Hematopoietic multipotent progenitor cell treated with erythropoietin and hydrocortisone succinate and interleukin-3 and kit ligand, for 17 days (in vitro differentiated cells): ENCODE measurements at regions not wholly inside any gene's neighbourhood (a gene's known extent, or its start where the extent isn't known, plus 50 kb on each side); places are given as distances from the start of the nearest gene placed in this dataset.
"Not testable (repeated sequence)": the region's sequence is repeated elsewhere in the genome, so short reads cannot be mapped to it uniquely, and the experiment has no call there.

ENCODE experiments used
- DNase-seq: peaks from one replicate; pipeline ENCODE4 v3.0.0-alpha.2; 2015; ENCODE audit warnings: low spot score

DNA sequence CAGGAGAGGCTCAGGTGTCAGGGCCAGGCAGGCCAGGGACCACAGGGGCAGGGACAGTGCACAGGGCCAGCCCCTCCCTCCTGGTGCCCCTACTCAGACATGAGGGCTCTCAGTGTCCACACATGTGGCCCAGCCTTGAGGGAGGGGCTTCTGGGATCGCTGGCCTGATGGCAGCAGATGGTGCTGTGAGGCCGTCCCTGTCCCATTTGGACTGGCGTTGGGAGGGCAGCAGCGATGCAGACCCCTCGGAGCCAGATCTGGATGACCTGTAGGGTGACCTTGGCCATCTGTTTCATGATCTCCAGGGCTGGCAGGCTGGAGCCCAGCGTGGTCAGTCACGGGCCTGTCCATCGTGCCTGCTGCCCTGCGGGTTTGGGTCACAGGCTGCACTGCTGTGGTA lies 377.6 kb downstream of the TMEM121 start:
- no peak for DNase-seq

- no peak for DNase-seq
Measured at GRCh38 chr14:105904379-105904778, 378.0 kb downstream of the TMEM121 start.

- DNase-seq, result no peak
Measured at GRCh38 chr14:105905456-105905855, 379.1 kb downstream of the TMEM121 start.

DNA sequence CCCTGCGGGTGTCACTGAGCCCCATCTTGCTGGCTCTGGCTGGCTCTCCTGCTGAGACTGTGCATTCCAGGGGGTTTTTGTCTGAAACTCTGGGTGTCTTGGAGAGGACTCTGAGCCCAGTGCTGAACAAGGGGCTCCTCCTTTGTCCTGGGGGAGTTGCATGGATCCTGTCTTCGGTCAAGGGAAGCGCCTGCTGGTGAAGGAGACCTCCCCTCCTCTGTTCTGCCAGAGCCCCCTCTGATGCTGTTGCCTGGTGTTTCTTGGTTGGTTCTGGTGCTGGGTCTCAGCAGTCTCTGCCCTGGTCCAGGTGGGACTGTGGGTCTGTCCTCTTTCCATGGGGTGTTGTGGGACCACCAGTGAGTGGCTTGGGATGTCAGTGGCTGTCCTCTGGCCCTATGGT lies 380.9 kb downstream of the TMEM121 start:
- DNase-seq, result no peak

DNA sequence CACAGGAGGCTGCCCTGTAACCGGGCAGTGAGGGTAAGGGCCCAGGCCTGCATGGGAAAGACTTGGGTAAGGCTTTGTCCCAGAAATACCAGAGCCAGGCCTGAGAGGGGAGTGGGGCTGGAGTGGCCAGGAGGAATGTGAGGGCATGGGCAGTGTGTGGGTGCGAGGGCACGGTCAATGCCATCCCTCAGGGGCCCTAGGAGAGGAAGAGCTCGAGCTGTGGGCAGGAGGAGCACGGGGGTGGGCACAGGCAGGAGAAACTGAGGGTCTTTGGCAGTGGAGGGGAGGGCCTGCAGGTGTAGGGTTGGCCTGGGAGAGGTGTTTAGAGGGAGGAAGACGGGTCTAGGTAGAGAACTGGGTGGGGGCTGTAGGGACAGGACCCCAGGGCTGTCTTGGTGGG lies 381.6 kb downstream of the TMEM121 start:
- DNase-seq, result no peak

- no peak for DNase-seq
Measured at GRCh38 chr14:105908481-105908911, 382.1 kb downstream of the TMEM121 start.

- DNase-seq, result no peak
Measured at GRCh38 chr14:105909046-105909827, 382.9 kb downstream of the TMEM121 start.

DNA sequence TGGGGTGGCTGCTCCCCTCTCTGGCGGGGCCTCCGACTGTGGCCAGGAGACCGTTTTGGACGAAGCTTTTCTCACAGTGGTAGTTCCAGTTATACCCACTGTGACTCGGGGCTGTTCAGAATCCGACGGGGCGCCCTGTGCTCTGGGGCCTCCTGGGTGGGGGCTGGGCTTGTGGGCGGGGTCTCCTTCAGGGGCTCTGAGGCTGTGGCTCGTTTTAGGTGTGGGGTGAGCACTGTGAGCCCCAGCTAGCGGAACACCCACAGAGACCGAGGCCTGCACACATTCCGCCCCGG lies 383.4 kb downstream of the TMEM121 start:
- not testable (repeated sequence) for DNase-seq

DNA sequence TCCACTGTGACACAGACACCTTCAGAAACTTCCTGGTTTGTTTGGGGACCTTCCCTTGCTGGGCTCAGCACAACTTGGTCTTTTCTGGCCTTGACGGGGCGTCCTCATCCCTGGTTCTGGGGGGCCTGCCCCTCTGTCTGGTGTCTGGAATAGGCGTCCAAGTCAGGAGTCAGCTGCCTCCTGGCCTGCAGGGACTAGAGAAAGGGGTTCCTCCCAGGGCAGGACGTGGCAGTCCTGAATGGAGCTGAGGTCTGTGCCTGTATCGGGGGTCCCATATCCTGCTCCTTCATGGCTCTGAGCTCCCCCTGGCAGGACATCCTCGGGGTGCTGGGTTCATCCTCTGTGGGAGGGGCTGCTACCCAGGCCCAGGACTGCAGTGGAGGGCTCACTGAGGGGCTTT lies 384.0 kb downstream of the TMEM121 start:
- DNase-seq, result no peak

GRCh38 chr14:105911006-105911847 lies 384.8 kb downstream of the TMEM121 start:
- no peak for DNase-seq

- DNase-seq, result not testable (repeated sequence)
Measured at GRCh38 chr14:105911848-105912292, 385.5 kb downstream of the TMEM121 start.

GRCh38 chr14:105912641-105913180 lies 386.3 kb downstream of the TMEM121 start:
- DNase-seq, result no peak

DNA sequence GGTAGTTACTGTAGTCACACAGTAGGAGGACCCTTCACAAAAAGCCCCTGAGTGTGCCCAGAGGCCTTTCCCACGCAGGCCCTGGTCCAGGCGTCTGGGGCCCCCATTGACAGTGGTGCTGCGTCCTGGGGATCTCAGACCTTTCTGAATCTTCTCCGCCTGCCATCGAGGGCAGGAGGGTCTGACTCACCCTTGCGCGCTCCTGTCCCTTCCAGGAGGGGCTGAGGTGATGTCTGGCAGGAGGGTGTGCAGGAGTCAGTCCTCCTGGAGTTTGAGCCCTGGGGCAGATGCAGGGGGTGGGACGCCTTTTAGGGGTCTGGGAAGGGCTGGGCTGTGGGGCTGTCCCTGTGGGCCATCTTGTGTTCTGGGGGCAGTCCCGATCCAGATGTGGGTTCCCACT lies 386.8 kb downstream of the TMEM121 start:
- no peak for DNase-seq

GRCh38 chr14:105913861-105914260 lies 387.5 kb downstream of the TMEM121 start:
- DNase-seq, result no peak

DNA sequence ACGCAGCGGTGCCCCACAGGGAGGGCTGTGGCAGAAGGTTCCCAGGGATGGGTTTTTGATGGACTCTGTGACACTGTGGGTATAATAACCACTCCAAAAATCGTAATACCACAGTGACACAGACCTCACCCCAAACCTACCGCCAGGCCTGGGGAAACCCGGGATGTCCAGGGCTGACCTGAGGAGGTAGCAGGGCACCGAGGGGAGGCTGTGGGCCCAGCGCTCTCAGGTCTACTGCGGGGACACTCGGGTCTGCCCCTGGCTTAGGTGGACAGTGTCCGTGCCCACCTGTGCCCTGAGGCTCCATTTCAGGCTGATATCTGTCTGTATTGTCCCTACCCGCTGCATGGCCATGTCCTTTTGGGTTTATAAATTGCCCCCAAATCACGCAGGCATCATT lies 387.9 kb downstream of the TMEM121 start:
- DNase-seq, result not testable (repeated sequence)

- DNase-seq, result no peak
Measured at GRCh38 chr14:105914738-105915385, 388.5 kb downstream of the TMEM121 start.

GRCh38 chr14:105915546-105915945 lies 389.2 kb downstream of the TMEM121 start:
- not testable (repeated sequence) for DNase-seq

DNA sequence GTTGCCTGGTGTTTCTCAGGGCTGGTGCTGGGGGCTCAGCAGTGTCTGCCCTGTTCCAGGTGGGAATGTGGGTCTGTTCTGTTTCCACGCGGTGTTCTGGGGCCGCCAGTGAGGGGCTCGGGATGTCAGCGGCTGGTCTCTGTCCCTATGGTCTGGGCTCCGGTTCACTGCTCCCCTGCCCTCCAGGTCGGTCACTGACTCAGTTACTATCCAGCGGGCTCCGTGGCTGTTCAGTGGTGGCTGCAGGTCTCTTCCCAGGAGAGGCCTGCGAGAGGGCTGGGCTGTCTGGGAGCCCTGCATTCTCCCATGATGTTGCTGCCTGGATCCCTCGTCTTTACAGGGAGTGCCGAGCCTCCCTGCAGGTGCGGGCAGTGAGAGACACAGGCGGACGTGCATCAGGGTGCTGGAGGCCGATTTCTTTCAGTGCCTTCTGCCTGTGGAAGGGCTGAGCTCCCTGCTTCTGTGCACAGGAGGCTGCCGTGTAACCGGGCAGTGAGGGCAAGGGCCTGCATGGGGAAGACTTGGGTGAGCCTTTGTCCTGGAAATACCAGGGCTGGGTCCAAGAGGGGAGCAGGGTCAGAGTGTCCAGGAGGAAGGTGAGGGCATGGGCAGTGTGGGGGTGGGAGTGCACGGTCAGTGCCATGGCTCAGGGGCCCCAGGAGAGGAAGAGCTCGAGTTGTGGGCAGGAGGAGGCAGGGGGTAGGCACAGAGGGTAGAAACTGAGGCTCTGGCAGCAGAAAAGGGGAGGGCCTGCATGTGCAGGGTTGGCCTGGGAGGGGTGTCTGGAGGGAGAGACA lies 391.0 kb downstream of the TMEM121 start:
- not testable (repeated sequence) for DNase-seq

GRCh38 chr14:105917933-105918436 lies 391.6 kb downstream of the TMEM121 start:
- no peak for DNase-seq

DNA sequence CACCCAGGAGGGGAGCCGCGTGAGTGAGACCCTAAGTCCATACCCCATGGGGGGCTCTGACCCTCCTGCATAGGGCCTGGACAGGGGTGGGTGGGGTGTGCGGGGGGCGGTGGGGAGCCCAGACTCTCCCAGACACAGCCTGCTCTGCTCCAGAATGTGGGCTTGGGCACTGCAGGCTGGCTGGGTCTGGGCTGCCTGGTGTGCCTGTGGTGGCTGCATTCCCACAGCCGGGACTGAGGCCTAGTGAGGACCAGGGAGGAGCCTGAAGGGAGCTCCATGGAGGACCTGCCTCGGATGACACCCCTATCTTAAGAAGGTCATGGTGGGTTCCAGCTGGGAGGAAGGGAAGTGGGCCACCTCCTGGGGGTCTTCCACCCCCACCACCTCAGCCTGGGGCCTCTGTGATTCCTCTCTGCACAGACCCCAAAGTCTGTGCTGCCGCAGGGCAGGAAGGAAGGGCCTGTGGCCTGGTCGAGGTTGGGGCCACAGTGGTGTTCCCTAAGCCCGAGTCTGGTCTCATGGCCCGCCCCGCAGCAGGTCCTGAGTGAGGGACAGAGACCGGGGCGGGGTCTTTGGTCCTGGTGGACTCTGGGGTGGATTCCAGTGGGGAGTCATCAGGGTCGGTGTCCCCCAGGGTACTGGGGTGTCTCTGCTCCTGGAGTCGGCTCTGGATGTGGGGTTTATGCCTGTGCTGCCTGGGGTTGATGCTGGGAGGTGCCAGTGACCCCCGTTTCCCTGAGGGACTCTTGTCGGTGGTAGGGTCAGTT lies 392.3 kb downstream of the TMEM121 start:
- DNase-seq, result no peak
